ENCODE measurements at regions not wholly inside any gene's neighbourhood (a gene's known extent, or its start where the extent isn't known, plus 50 kb on each side); places are given as distances from the start of the nearest gene placed in this dataset.

DNA sequence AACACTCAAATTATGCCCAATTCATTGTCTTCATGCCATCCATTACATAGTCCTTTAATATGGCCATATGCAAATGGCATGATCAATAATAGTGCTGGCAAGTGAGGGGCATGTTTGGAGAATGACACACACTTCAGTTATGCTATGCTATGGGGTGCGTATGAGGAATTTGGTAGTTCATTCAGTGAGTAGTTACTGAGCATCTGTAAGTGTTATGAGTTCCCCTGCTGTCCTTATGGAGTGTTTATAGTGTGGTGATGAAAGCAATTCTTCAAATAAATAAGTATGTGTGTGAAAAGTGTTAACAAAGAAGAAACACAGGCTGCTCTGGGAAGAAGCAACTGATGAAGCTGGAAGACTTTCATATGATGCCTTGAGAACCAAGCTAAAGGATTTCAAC lies 383.7 kb upstream of the SLC14A2 start:
- no peak for DNase-seq

DNA sequence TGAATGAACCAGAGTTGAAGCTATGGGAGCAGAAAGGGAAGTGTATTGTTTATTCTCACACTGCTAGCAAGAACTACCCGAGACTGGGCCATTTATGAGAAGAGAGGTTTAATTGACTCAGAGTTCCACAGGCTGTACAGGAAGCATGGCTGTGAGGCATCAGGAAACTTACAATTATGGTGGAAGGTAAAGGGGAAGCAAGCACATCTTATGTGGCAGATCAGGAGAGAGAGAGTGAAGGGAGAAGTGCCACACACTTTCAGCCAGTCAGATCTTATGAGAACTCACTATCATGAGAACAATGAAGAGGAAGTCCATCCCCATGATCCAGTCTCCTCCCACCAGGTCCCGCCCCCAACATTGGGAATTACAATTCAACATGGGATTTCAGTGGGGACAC lies 383.2 kb upstream of the SLC14A2 start:
- DNase-seq, result no peak

DNA sequence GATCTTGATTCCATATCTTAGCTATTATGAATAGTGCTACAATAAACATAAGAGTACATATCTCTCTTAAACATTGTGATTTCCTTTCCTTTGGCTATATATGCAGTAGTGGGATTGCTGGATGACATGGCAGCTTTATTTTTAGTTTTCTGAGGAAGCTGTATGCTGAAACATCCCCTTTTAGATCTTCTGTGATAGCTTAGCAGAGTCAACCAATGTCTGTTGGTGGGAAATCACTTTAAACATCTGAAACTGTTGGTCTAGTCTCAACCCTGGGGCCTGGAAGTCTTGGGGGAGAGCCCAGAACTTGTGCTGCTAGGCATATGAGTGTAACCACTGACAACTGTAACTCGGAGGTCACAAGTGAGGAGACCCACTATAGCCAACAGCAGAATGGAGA lies 378.6 kb upstream of the SLC14A2 start:
- DNase-seq, result no peak

GRCh38 chr18:45237343-45238098 lies 377.8 kb upstream of the SLC14A2 start:
- no peak for DNase-seq

- DNase-seq, result no peak
Observed at GRCh38 chr18:45241271-45241670, 374.0 kb upstream of the SLC14A2 start.

- DNase-seq, result no peak
Observed at GRCh38 chr18:45241982-45242565, 373.2 kb upstream of the SLC14A2 start.

DNA sequence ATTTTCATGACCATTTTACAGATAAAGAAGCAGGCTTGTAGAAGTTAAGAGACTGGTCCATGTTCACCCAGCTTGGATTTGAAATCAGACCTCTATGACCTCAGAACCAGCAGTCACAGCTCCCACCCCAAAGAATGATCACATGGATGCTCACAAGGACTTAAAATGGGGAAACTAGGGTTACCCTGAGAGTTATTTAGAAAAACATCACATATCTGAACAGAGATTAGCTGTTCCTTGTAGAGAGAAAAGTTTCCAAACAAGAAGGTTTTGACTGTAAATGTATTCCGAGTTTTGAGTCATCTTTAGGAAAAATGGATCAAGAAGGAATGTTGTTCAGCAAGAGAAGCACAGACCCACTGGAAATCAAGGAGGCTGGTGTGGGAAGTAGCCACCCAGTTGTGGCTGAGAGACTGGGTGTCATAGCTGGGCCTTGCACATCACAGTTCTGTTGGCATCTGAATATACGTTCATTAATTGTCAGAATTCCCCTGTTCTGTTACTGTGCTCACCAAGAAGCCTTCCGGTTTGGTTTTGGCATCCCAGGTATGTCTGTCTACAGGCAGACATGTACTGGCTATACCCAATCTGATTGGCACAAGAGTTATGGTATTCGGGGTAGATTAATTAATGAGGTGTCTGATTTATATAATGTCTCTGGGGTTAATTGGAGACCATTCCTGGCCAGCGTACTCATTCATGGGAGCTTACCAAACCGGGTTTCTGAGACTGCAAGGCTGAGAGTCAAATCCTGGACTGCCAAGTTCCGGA lies 371.8 kb upstream of the SLC14A2 start:
- no peak for DNase-seq

GRCh38 chr18:45245091-45245511 lies 370.2 kb upstream of the SLC14A2 start:
- no peak for DNase-seq

GRCh38 chr18:45248240-45248903 lies 366.9 kb upstream of the SLC14A2 start:
- no peak for DNase-seq

- DNase-seq, result no peak
Observed at GRCh38 chr18:45249246-45249661, 366.0 kb upstream of the SLC14A2 start.

- no peak for DNase-seq
Observed at GRCh38 chr18:45250479-45250878, 364.8 kb upstream of the SLC14A2 start.

DNA sequence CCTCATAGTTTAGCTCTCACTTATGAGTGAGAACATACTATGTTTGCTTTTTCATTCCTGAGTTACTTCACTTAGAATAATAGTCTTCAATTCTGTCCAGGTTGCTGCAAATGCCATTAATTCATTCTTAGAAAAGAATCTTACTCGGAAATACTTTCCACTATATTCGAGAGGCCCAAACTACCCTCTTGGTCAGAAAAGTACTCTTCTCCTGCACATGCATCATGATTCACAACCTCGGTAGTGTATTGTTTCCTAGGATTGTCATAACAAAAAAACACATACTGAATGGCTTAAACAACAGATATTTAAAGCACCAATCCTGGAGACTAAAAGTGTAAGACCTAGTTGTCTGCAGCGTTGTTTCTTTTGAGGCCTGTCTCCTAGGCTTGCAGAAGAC lies 364.0 kb upstream of the SLC14A2 start:
- DNase-seq, result no peak

DNA sequence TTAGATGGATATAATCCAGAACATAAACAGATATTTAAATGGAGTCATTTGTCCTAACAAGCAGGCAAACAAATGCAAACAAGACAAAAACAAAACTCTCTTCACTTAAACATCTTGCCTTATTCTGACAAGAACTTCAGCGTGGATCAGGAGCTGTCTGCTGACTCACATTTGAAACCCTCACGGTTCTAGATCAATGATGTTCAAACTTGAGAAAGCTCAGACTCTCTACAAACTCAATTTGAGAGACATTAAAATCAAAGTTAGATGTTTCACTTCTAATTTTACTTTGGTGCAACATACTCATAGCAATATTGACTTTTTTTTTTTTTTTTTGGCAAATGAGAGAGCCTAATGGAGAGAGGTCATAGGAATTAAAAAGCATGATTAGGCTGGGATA lies 362.8 kb upstream of the SLC14A2 start:
- DNase-seq, result no peak

DNA sequence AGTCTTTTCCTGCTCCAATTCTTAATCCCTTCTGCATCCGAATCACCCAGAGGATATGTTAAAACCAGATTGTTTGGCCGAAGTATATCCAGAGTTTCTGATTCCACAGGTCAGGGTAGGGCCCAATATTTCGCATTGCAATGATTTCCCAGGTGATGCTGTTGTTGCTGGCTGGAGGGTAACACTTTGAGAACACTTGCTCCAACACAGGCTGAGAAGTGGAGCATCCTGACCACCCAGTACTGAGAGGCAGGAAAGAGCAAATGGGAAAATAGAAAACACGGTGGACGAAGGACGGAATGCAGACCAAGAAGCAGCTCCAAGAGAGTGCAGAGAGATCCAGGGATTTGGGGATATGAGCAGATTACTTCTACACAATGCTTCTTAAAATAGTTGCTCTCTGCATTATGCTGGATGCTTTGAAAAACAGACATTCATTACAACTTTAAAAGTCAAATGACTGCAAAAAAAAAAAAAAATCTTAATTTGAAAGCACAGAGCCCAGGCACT lies 362.2 kb upstream of the SLC14A2 start:
- DNase-seq, result no peak

DNA sequence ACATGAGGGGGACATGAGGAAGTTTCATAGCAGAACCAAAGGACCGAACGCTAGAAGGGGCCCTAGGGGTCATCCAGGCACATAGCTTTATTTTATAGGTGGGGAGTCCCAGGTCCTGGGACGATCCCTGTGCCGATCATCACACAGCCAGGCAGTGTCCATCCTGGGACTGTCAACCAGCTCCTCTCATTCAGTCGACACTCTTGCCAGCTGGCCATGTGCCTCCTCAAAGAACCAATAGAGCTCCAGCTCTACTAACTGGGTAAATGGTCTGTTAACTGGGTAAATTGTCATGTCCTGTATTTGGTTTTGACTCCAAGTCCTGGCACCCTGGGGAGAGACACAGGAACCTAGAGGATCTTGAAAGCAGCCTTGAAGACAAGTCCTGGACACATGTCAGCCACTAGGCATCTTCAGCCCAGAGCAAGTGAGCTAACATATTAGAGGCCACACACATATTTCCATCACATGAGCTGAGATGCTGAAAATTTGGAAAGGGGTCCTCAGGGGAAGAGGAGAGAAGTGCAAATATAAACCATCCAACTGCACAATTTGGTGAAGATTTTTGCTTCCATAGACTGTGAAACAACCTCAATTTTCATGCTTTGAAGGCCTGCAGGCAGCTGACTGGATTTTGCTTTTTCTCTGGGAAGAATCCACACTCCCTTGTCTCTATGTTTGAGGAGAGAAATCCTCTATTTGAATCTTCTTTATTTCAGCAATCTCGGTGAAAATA lies 361.1 kb upstream of the SLC14A2 start:
- no peak for DNase-seq

GRCh38 chr18:45254709-45255082 lies 360.6 kb upstream of the SLC14A2 start:
- DNase-seq, result no peak

DNA sequence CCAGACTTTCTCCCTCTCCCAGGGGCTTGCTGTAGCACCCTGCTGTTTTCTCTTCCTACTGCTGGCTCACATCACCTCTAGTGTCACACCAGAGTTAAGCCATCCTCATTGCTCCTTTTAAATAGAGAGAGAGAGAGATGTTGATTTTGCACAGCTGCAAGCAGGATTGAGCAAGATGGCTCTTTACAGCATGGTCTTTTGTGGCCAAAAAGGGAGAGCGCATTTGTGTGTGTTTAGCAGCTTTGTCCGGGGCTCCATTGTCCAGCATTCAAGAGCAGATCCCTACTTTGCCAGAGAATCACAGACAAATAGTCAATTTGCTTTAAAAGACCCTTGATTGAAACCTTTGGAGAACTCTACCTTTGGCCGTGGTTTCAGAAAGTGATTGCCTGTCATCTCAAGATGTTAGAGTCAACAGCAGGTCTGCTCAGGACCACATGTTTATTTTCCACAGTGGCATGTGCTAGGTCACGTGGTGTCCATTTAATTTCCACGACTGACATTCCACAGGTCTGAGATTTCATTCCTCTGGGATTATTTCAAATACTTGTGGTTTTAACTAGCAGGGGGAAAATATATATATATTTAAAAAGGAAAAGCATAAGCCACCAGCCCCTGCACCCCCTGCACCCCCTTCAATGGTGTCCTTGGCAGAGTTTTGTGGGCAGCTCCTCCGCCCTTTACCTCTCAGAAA lies 359.9 kb upstream of the SLC14A2 start:
- DNase-seq, result no peak

DNA sequence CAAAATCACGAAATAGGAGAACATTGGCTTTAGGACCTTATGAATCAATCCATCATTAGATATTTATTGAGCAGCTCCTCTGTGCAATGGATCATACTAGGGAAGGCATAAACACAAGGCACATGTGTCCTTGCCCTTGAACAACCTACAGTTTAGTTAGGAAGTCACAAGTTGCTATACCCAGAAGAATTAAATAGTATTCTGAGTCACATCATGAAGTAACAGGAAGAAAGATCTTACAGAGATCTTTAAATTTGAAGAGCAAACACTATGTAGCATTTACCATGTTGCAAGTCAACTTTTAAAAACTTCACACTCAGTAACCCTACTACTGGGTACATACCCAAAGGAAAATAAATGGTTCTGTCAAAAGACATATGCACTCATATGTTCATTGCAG lies 355.2 kb upstream of the SLC14A2 start:
- DNase-seq, result no peak

DNA sequence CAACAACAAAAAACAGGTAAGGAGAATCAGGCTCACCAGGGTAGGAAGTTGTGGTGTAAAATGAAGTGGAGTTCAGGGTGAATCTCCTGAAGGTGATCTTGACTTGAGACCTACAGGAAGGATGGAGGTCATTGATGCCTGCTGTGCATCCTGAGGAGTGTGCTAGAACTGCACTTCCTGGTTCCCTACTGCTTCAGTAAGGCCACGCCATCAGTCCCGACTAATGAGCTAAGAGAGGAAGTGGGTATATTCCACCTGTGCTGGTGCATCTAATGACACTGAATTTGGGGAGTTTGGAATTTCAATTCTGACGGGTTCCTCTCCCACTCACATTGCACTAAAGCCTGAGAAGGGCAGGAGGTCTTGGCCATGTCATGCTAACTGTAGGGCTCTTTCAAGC lies 349.3 kb upstream of the SLC14A2 start:
- no peak for DNase-seq

DNA sequence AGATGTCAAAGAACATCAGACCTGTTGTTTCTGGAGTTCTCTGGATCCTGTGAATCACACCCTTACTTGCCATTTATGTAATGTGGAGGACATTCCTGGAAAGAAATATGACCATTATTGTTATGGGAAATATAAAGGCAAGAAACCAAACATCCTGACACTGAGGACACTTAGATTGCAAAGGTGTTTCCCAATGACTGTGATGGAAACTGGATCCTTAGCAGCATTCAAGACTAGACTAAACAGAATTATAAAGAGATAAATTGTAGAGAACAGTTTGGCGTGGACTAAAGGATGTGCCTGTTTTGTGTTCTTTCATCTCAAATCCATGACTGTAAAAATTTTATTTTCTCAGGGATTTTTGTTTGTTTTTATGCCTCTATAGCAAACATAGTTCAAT lies 347.7 kb upstream of the SLC14A2 start:
- no peak for DNase-seq

DNA sequence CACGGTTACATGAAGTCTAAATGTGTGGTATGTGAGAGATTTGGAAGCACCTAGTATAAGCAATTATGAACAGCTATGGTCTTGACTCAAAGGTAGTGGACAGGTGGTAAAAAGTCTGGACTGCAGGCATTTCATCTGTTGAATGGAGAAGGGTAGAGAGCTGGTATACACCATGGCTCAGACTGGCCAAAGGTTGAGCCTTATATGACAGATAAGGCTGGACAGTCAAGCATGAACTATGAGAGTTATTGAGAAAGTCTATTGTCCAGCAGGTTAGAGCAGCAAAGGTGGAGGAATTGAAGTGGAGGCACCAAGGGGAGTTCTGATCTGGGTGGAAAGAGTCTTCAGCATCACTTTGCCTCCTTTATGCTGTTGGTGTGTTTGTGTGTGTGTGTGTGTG lies 346.7 kb upstream of the SLC14A2 start:
- DNase-seq, result no peak

- DNase-seq, result no peak
Observed at GRCh38 chr18:45270289-45270771, 344.9 kb upstream of the SLC14A2 start.
